GM12878 (cell line): ENCODE measurements at regions not wholly inside any gene's neighbourhood (a gene's known extent, or its start where the extent isn't known, plus 50 kb on each side); places are given as distances from the start of the nearest gene placed in this dataset.

Experiments
- RAD21 ChIP-seq: IDR thresholded peaks from 2 replicates; pipeline ENCODE4 v1.6.1; 2011; ENCODE audit warnings: mild to moderate bottlenecking, low read depth, low read length, moderate library complexity; ENCODE audit not compliant: insufficient read depth
- RCOR1 ChIP-seq: conservative IDR thresholded peaks from 2 replicates; pipeline ENCODE4 v1.6.1; 2012; ENCODE audit warnings: low read depth, low read length, improper control_type of control experiment
- TARDBP ChIP-seq: IDR thresholded peaks from 2 replicates; pipeline ENCODE4 v1.6.1; 2016; ENCODE audit warnings: borderline replicate concordance
- TCF12 ChIP-seq: IDR thresholded peaks from 2 replicates; pipeline ENCODE4 v1.6.1; 2011; ENCODE audit warnings: low read depth, mild to moderate bottlenecking, low read length
- TF ChIP-seq, protein P1 (sequence below): fragments of 450-650 bp; conservative IDR thresholded peaks from 2 replicates; pipeline ENCODE4 v1.6.1; 2017; ENCODE audit warnings: mild to moderate bottlenecking, moderate library complexity
- TF ChIP-seq, protein P2 (sequence below), 3 experiments: IDR thresholded peaks in 2 of 3; conservative IDR thresholded peaks in 1 of 3; 2 replicates each; pipeline ENCODE4 v1.5.1; 2011; ENCODE audit warnings: low read depth in 3 of 3, low read length in 3 of 3, mild to moderate bottlenecking in 3 of 3, control low read depth in 2 of 3, moderate library complexity in 2 of 3, inconsistent platforms in 1 of 3, mixed read lengths in 1 of 3; ENCODE audit not compliant: control insufficient read depth in 2 of 3, insufficient read depth in 1 of 3; ENCODE audit errors: extremely low read depth in 1 of 3

DNA sequence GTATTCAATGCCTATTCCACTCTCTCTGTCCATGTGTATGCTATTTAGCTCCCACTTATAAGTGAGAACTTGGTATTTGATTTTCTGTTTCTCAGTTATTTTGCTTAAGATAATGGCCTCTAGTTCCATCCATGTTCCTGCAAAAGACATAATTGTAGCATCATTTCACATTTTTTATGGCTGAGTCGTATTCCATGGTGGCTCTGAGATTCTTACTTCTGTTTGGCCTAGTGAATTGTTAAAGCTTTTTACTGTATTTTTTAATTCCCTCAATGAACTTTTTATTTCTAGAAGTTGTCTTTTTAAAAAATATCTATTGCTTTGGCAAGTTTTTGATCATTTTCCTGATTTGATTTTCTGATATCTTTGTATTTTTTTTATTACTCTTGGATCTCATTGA lies 635.6 kb downstream of the PLA2G4A start:
- TF ChIP-seq, protein P1, sequence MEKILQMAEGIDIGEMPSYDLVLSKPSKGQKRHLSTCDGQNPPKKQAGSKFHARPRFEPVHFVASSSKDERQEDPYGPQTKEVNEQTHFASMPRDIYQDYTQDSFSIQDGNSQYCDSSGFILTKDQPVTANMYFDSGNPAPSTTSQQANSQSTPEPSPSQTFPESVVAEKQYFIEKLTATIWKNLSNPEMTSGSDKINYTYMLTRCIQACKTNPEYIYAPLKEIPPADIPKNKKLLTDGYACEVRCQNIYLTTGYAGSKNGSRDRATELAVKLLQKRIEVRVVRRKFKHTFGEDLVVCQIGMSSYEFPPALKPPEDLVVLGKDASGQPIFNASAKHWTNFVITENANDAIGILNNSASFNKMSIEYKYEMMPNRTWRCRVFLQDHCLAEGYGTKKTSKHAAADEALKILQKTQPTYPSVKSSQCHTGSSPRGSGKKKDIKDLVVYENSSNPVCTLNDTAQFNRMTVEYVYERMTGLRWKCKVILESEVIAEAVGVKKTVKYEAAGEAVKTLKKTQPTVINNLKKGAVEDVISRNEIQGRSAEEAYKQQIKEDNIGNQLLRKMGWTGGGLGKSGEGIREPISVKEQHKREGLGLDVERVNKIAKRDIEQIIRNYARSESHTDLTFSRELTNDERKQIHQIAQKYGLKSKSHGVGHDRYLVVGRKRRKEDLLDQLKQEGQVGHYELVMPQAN: no peak
- TF ChIP-seq TARDBP (no peak), RCOR1 (no peak), TCF12 (no peak), RAD21 (no peak)
- TF ChIP-seq, protein P2, sequence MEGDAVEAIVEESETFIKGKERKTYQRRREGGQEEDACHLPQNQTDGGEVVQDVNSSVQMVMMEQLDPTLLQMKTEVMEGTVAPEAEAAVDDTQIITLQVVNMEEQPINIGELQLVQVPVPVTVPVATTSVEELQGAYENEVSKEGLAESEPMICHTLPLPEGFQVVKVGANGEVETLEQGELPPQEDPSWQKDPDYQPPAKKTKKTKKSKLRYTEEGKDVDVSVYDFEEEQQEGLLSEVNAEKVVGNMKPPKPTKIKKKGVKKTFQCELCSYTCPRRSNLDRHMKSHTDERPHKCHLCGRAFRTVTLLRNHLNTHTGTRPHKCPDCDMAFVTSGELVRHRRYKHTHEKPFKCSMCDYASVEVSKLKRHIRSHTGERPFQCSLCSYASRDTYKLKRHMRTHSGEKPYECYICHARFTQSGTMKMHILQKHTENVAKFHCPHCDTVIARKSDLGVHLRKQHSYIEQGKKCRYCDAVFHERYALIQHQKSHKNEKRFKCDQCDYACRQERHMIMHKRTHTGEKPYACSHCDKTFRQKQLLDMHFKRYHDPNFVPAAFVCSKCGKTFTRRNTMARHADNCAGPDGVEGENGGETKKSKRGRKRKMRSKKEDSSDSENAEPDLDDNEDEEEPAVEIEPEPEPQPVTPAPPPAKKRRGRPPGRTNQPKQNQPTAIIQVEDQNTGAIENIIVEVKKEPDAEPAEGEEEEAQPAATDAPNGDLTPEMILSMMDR (IDR thresholded peaks at IDR 0.05 in 2 of 3, conservative IDR thresholded peaks at IDR 0.05 in 1 of 3; ENCODE audit: control insufficient read depth in 2 of 3, extremely low read depth in 1 of 3, insufficient read depth in 1 of 3, low read depth in 3 of 3, low read length in 3 of 3): no peak
